ENCODE measurements at regions not wholly inside any gene's neighbourhood (a gene's known extent, or its start where the extent isn't known, plus 50 kb on each side); places are given as distances from the start of the nearest gene placed in this dataset.

DNA sequence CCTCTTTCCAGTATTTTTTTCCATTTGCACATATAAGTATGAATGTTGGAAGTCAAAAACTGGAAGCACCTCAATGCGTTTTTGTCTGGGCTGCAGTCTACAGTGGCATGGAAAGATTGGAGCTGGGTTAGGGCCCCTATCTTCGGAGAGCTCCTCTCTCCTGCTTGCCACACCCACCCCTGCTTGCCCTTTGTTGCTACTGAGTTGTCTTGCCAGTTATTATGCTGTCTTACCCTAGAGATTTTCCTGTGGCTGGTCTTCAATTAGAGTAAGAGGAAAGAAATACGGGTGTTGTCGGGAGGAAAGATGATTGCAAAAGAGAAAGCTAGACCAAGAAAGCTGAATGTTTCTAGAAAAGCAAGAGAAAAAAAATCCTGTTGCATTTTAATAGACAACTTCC lies 228.9 kb upstream of the CELF2 start:
- TF ChIP-seq POLR2A (IDR thresholded peaks at IDR 0.05): no peak
- TF ChIP-seq, protein P1, sequence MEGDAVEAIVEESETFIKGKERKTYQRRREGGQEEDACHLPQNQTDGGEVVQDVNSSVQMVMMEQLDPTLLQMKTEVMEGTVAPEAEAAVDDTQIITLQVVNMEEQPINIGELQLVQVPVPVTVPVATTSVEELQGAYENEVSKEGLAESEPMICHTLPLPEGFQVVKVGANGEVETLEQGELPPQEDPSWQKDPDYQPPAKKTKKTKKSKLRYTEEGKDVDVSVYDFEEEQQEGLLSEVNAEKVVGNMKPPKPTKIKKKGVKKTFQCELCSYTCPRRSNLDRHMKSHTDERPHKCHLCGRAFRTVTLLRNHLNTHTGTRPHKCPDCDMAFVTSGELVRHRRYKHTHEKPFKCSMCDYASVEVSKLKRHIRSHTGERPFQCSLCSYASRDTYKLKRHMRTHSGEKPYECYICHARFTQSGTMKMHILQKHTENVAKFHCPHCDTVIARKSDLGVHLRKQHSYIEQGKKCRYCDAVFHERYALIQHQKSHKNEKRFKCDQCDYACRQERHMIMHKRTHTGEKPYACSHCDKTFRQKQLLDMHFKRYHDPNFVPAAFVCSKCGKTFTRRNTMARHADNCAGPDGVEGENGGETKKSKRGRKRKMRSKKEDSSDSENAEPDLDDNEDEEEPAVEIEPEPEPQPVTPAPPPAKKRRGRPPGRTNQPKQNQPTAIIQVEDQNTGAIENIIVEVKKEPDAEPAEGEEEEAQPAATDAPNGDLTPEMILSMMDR (IDR thresholded peaks at IDR 0.05): no peak
